ENCODE measurements at regions not wholly inside any gene's neighbourhood (a gene's known extent, or its start where the extent isn't known, plus 50 kb on each side); places are given as distances from the start of the nearest gene placed in this dataset.

GRCh38 chr16:59552164-59552563, 818.0 kb upstream of the GOT2 start:
- TF ChIP-seq POLR2A (IDR thresholded peaks at IDR 0.05; ENCODE audit: low read depth, low read length) (no peak), POLR2AphosphoS5 (IDR thresholded peaks at IDR 0.05; ENCODE audit: low read depth, low read length) (no peak), TAF1 (IDR thresholded peaks at IDR 0.05; ENCODE audit: borderline replicate concordance, low read depth, low read length) (no peak)

Measured in GM12892 (cell line).